Suprapubic skin (tissue), 4 donors: ENCODE measurements at regions not wholly inside any gene's neighbourhood (a gene's known extent, or its start where the extent isn't known, plus 50 kb on each side); places are given as distances from the start of the nearest gene placed in this dataset.

Experiments used
- CTCF ChIP-seq, 2 donors: fragments of 200-600 bp in 1 of 2; fragments of 450-650 bp in 1 of 2; sonication (generic) in 1 of 2; IDR thresholded peaks; one replicate each; pipeline ENCODE4 v1.5.1; 2016 to 2019; ENCODE audit warnings: antibody characterized with exemption in 2 of 2, mild to moderate bottlenecking in 1 of 2, moderate library complexity in 1 of 2
- EP300 ChIP-seq: sonication (generic); formaldehyde crosslinking; IDR thresholded peaks from one replicate; pipeline ENCODE4 v1.6.1; 2017; ENCODE audit warnings: antibody characterized with exemption
- POLR2A ChIP-seq, 2 donors: fragments of 450-650 bp; IDR thresholded peaks; one replicate each; pipeline ENCODE4 v1.6.1; 2017; ENCODE audit warnings: antibody characterized with exemption in 2 of 2, mild to moderate bottlenecking in 2 of 2, moderate library complexity in 2 of 2
- POLR2AphosphoS5 ChIP-seq, 3 donors: sonication (generic); formaldehyde crosslinking; IDR thresholded peaks; one replicate each; pipeline ENCODE4 v1.6.1; 2017; ENCODE audit warnings: antibody characterized with exemption in 3 of 3

GRCh38 chr12:97637770-97638169 is 175.2 kb downstream of the RMST start:
- TF ChIP-seq POLR2A (IDR thresholded peaks at IDR 0.05) (no peak), CTCF (IDR thresholded peaks at IDR 0.05) (no peak), EP300 (no peak), POLR2AphosphoS5 (IDR thresholded peaks at IDR 0.05) (no peak)
